GM23338 (cell line): ENCODE measurements at regions not wholly inside any gene's neighbourhood (a gene's known extent, or its start where the extent isn't known, plus 50 kb on each side); places are given as distances from the start of the nearest gene placed in this dataset.

Experiments used
- ATAC-seq: fragments of 200-7000 bp; cut with Tn5 transposase; 3 replicates; pipeline ENCODE4 v1.9.1; 2020
- DNase-seq: peaks from one replicate; pipeline ENCODE4 v3.0.0-alpha.2; 2015; ENCODE audit warnings: low spot score
- H2AFZ ChIP-seq: fragments of 200-600 bp; sonication (generic); 2 replicates; pipeline ENCODE4 v1.8.0; 2016; ENCODE audit warnings: antibody characterized with exemption, mild to moderate bottlenecking, moderate library complexity
- H3F3A ChIP-seq: fragments of 200-600 bp; sonication (generic); replicated peaks from 2 replicates; pipeline ENCODE4 v1.8.0; 2017; ENCODE audit warnings: antibody characterized with exemption, mixed run types, low read depth
- H3K27ac ChIP-seq: fragments of 200-600 bp; sonication (generic); 2 replicates; pipeline ENCODE4 v1.6.1; 2016; ENCODE audit warnings: low read depth
- H3K27me3 ChIP-seq: fragments of 200-600 bp; sonication (generic); 2 replicates; pipeline ENCODE4 v1.8.0; 2016; ENCODE audit warnings: mild to moderate bottlenecking, mixed run types, moderate library complexity; ENCODE audit not compliant: insufficient read depth
- H3K36me3 ChIP-seq: fragments of 200-600 bp; sonication (generic); 2 replicates; pipeline ENCODE4 v1.8.0; 2016; ENCODE audit warnings: mild to moderate bottlenecking; ENCODE audit not compliant: insufficient read depth
- H3K4me1 ChIP-seq: fragments of 200-600 bp; sonication (generic); 2 replicates; pipeline ENCODE4 v1.8.0; 2016; ENCODE audit warnings: mild to moderate bottlenecking, moderate library complexity; ENCODE audit not compliant: insufficient read depth
- H3K4me2 ChIP-seq: fragments of 200-600 bp; sonication (generic); 2 replicates; pipeline ENCODE4 v1.7.1; 2017; ENCODE audit warnings: mixed run types
- H3K4me3 ChIP-seq: fragments of 200-600 bp; sonication (generic); 2 replicates; pipeline ENCODE4 v1.6.1; 2016; ENCODE audit warnings: mixed run types
- H3K79me2 ChIP-seq: fragments of 200-600 bp; sonication (generic); replicated peaks from 2 replicates; pipeline ENCODE4 v1.8.0; 2017; ENCODE audit warnings: mild to moderate bottlenecking; ENCODE audit not compliant: insufficient read depth
- H3K9me2 ChIP-seq: fragments of 200-600 bp; sonication (generic); 2 replicates; pipeline ENCODE4 v1.8.0; 2017; ENCODE audit not compliant: insufficient read depth
- H4K20me1 ChIP-seq: fragments of 200-600 bp; sonication (generic); replicated peaks from 2 replicates; pipeline ENCODE4 v1.8.0; 2017; ENCODE audit warnings: mild to moderate bottlenecking; ENCODE audit not compliant: insufficient read depth
- H3K27ac Mint-ChIP-seq: 2 replicates; pipeline ENCODE4 v1.8.0; 2020; ENCODE audit warnings: inconsistent platforms, mild to moderate bottlenecking, moderate library complexity, mixed read lengths
- H3K27me3 Mint-ChIP-seq: 3 replicates; pipeline ENCODE4 v1.8.0; 2022; ENCODE audit warnings: low read depth, mild to moderate bottlenecking, moderate library complexity, mixed read lengths, inconsistent platforms; ENCODE audit not compliant: insufficient read depth, poor library complexity
- H3K36me3 Mint-ChIP-seq: 3 replicates; pipeline ENCODE4 v1.8.0; 2021; ENCODE audit warnings: low read depth, mild to moderate bottlenecking, inconsistent platforms, moderate library complexity, mixed read lengths
- H3K4me1 Mint-ChIP-seq: 3 replicates; pipeline ENCODE4 v1.8.0; 2020; ENCODE audit warnings: mild to moderate bottlenecking, inconsistent platforms, mixed read lengths
- H3K4me3 Mint-ChIP-seq: 3 replicates; pipeline ENCODE4 v1.8.0; 2021; ENCODE audit warnings: moderate library complexity, mild to moderate bottlenecking, inconsistent platforms, mixed read lengths
- H3K9me3 Mint-ChIP-seq: 3 replicates; pipeline ENCODE4 v1.8.0; 2020; ENCODE audit warnings: moderate library complexity, mild to moderate bottlenecking, inconsistent platforms, mixed read lengths
- CREB1 ChIP-seq: fragments of 250-450 bp; sonication (Bioruptor Pico); IDR thresholded peaks from 2 replicates; pipeline ENCODE4 v1.5.0; 2020; ENCODE audit warnings: low read depth, mild to moderate bottlenecking, moderate library complexity
- CTCF ChIP-seq, 2 experiments: fragments of 200-600 bp in 1 of 2; sonication (generic) in 1 of 2; conservative IDR thresholded peaks; 2 replicates each; pipeline versions ENCODE4 v1.5.1 to v1.6.1; 2016 to 2017; ENCODE audit warnings: antibody characterized with exemption in 2 of 2, low read depth in 2 of 2, mild to moderate bottlenecking in 2 of 2, moderate library complexity in 1 of 2
- ETS1 ChIP-seq: IDR thresholded peaks from 2 replicates; pipeline ENCODE4 v1.6.1; 2016; ENCODE audit warnings: antibody characterized with exemption
- EZH2 ChIP-seq: fragments of 200-600 bp; sonication (generic); IDR thresholded peaks from one replicate; pipeline ENCODE4 v1.8.0; 2017; ENCODE audit warnings: antibody characterized with exemption, mild to moderate bottlenecking, low read depth; ENCODE audit not compliant: unreplicated experiment
- EZH2phosphoT487 ChIP-seq: fragments of 200-600 bp; sonication (generic); IDR thresholded peaks from one replicate; pipeline ENCODE4 v1.8.1; 2018; ENCODE audit warnings: antibody characterized with exemption; ENCODE audit not compliant: unreplicated experiment
- JUNB ChIP-seq: IDR thresholded peaks from one replicate; pipeline ENCODE4 v1.6.1; 2016; ENCODE audit warnings: antibody characterized with exemption; ENCODE audit not compliant: unreplicated experiment
- NANOG ChIP-seq: IDR thresholded peaks from 2 replicates; pipeline ENCODE4 v1.6.1; 2016; ENCODE audit warnings: antibody characterized with exemption, borderline replicate concordance
- POLR2AphosphoS5 ChIP-seq: IDR thresholded peaks from 2 replicates; pipeline ENCODE4 v1.6.1; 2016; ENCODE audit warnings: antibody characterized with exemption, low read depth
- REST ChIP-seq: IDR thresholded peaks from one replicate; pipeline ENCODE4 v1.6.1; 2018; ENCODE audit warnings: antibody characterized with exemption; ENCODE audit not compliant: unreplicated experiment
- STAT1 ChIP-seq: IDR thresholded peaks from one replicate; pipeline ENCODE4 v1.6.1; 2016; ENCODE audit warnings: antibody characterized with exemption; ENCODE audit not compliant: unreplicated experiment
- ZNF114 ChIP-seq: fragments of 250-450 bp; sonication (Bioruptor Pico); IDR thresholded peaks from 2 replicates; pipeline ENCODE4 v1.5.0; 2020; ENCODE audit warnings: mild to moderate bottlenecking, moderate library complexity
- ZNF331 ChIP-seq: fragments of 250-450 bp; sonication (Bioruptor Pico); IDR thresholded peaks from 2 replicates; pipeline ENCODE4 v1.5.0; 2020; ENCODE audit warnings: low read depth, mild to moderate bottlenecking, moderate library complexity
- TF ChIP-seq, protein P1 (sequence below): fragments of 250-450 bp; sonication (Bioruptor Pico); IDR thresholded peaks from 2 replicates; pipeline ENCODE4 v1.5.0; 2020; ENCODE audit warnings: mild to moderate bottlenecking, moderate library complexity

- no peaks in the 10 kb centered on the region for H3K27me3 ChIP-seq
- no peaks in the 10 kb centered on the region for H3K9me3 Mint-ChIP-seq
- H3K27ac ChIP-seq: no peak overlapping the region
- H3K4me2 ChIP-seq: no peak overlapping the region
- H3K4me3 ChIP-seq: no peak overlapping the region
- peaks cover 2% of the 10 kb centered on the region for H3K27me3 Mint-ChIP-seq
- no peaks in the 10 kb centered on the region for H3K36me3 ChIP-seq
- no peak for ATAC-seq
- H3K4me3 Mint-ChIP-seq: no peak overlapping the region
- no peak overlapping the region for H2AFZ ChIP-seq
- H3K4me1 Mint-ChIP-seq: no peaks in the 10 kb centered on the region
- 0 out of 2 replicates have a peak, but pooled peaks cover 8% of the 10 kb centered on the region for H3K9me2 ChIP-seq
- no peaks in the 10 kb centered on the region for H3K4me1 ChIP-seq
- no peaks in the 10 kb centered on the region for H3K36me3 Mint-ChIP-seq
- no peak for DNase-seq
- no peaks in the 10 kb centered on the region for H3K79me2 ChIP-seq
- H3K27ac Mint-ChIP-seq: no peak overlapping the region
- TF ChIP-seq JUNB (no peak), STAT1 (no peak), ZNF114 (no peak), ZNF331 (CRISPR knock-in tag) (no peak), POLR2AphosphoS5 (no peak), CREB1 (CRISPR knock-in tag) (no peak), EZH2 (no peak), CTCF (conservative IDR thresholded peaks at IDR 0.05; ENCODE audit: low read depth in 2 of 2) (no peak), NANOG (no peak), REST (no peak), ETS1 (no peak), EZH2phosphoT487 (no peak)
- TF ChIP-seq, protein P1, sequence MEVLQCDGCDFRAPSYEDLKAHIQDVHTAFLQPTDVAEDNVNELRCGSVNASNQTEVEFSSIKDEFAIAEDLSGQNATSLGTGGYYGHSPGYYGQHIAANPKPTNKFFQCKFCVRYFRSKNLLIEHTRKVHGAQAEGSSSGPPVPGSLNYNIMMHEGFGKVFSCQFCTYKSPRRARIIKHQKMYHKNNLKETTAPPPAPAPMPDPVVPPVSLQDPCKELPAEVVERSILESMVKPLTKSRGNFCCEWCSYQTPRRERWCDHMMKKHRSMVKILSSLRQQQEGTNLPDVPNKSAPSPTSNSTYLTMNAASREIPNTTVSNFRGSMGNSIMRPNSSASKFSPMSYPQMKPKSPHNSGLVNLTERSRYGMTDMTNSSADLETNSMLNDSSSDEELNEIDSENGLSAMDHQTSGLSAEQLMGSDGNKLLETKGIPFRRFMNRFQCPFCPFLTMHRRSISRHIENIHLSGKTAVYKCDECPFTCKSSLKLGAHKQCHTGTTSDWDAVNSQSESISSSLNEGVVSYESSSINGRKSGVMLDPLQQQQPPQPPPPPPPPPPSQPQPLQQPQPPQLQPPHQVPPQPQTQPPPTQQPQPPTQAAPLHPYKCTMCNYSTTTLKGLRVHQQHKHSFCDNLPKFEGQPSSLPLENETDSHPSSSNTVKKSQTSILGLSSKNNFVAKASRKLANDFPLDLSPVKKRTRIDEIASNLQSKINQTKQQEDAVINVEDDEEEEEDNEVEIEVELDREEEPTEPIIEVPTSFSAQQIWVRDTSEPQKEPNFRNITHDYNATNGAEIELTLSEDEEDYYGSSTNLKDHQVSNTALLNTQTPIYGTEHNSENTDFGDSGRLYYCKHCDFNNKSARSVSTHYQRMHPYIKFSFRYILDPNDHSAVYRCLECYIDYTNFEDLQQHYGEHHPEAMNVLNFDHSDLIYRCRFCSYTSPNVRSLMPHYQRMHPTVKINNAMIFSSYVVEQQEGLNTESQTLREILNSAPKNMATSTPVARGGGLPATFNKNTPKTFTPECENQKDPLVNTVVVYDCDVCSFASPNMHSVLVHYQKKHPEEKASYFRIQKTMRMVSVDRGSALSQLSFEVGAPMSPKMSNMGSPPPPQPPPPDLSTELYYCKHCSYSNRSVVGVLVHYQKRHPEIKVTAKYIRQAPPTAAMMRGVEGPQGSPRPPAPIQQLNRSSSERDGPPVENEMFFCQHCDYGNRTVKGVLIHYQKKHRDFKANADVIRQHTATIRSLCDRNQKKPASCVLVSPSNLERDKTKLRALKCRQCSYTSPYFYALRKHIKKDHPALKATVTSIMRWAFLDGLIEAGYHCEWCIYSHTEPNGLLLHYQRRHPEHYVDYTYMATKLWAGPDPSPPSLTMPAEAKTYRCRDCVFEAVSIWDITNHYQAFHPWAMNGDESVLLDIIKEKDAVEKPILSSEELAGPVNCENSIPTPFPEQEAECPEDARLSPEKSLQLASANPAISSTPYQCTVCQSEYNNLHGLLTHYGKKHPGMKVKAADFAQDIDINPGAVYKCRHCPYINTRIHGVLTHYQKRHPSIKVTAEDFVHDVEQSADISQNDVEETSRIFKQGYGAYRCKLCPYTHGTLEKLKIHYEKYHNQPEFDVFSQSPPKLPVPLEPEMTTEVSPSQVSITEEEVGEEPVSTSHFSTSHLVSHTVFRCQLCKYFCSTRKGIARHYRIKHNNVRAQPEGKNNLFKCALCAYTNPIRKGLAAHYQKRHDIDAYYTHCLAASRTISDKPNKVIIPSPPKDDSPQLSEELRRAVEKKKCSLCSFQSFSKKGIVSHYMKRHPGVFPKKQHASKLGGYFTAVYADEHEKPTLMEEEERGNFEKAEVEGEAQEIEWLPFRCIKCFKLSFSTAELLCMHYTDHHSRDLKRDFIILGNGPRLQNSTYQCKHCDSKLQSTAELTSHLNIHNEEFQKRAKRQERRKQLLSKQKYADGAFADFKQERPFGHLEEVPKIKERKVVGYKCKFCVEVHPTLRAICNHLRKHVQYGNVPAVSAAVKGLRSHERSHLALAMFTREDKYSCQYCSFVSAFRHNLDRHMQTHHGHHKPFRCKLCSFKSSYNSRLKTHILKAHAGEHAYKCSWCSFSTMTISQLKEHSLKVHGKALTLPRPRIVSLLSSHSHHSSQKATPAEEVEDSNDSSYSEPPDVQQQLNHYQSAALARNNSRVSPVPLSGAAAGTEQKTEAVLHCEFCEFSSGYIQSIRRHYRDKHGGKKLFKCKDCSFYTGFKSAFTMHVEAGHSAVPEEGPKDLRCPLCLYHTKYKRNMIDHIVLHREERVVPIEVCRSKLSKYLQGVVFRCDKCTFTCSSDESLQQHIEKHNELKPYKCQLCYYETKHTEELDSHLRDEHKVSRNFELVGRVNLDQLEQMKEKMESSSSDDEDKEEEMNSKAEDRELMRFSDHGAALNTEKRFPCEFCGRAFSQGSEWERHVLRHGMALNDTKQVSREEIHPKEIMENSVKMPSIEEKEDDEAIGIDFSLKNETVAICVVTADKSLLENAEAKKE (CRISPR knock-in tag): no peak
- H4K20me1 ChIP-seq: no peaks in the 10 kb centered on the region
- no peaks in the 10 kb centered on the region for H3F3A ChIP-seq
These were observed 625.4 kb downstream of the PTPRC start for GRCh38 chr1:199264283-199264682.
